Activated T-helper 1 cell treated with anti-CD3 and anti-CD28 coated beads, Interleukin-12 subunit alpha, Interleukin-12 subunit beta, Interleukin-2, Interleukin-4 antibody, amounts not matched to agents 30 ng/mL and 10 ng/mL and 1 ng/mL, durations not matched to agents 14 hours and 24 hours and 36 hours (primary cell): ENCODE measurements at regions not wholly inside any gene's neighbourhood (a gene's known extent, or its start where the extent isn't known, plus 50 kb on each side); places are given as distances from the start of the nearest gene placed in this dataset.

ENCODE experiments used
- DNase-seq: peaks from one replicate; pipeline ENCODE4 v3.0.0; 2021; ENCODE audit warnings: low spot score
- H3K27ac Mint-ChIP-seq: one replicate; pipeline ENCODE4 v1.8.0; 2021; ENCODE audit warnings: mild to moderate bottlenecking, mixed read lengths
- H3K27me3 Mint-ChIP-seq: one replicate; pipeline ENCODE4 v1.8.0; 2022; ENCODE audit warnings: mild to moderate bottlenecking, moderate library complexity, mixed read lengths; ENCODE audit not compliant: insufficient read depth
- H3K36me3 Mint-ChIP-seq: one replicate; pipeline ENCODE4 v1.8.0; 2021; ENCODE audit warnings: low read depth, mixed read lengths
- H3K4me1 Mint-ChIP-seq: one replicate; pipeline ENCODE4 v1.8.0; 2021; ENCODE audit warnings: low read depth, mixed read lengths
- H3K4me3 Mint-ChIP-seq: one replicate; pipeline ENCODE4 v1.8.0; 2021; ENCODE audit warnings: mild to moderate bottlenecking, moderate library complexity, mixed read lengths
- H3K9me3 Mint-ChIP-seq: one replicate; pipeline ENCODE4 v1.8.0; 2021; ENCODE audit warnings: mixed read lengths
- intact Hi-C: fragments of 100-400 bp; cut with micrococcal nuclease; formaldehyde crosslinking; loops from one replicate; pipeline ENCODE4 v1.15.1; 2024

DNA sequence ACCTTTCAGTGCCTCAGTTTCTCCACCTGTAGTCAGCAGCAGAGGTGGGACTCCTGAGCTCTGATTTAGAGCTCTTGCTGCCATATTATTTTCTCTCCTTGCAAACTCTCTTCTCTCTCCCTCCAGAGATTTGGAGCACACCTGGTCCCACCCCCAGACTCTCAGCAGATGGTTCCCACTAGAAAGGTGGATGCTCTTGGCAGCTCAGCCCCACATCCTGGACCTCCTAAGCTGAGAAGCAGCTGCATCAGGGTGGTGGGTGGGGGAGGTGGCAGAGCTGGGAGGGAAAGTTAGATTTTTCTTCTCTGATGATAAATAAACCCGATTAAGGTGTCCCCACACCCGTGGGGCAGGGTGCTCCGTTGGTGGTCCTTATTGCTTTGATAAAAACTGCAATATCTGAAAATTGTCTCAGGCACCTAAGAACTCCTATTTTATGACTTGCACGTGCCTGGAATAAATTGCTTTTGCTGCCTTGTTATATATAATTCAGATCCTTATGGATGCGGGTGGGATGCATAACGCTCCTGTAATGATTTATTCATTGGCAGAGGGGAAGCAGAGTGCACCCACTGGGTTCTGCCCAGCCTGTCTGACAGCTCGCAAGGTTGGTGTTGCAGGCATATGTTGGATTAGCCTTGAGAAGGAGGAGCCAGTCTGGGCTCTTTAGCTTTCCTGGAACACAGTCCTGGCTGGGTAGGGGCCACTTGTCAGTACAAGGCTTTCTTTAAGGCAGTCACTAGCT is 214.2 kb downstream of the SUDS3 start:
- no peaks in the 10 kb centered on the region for H3K36me3 Mint-ChIP-seq
- H3K9me3 Mint-ChIP-seq: no peaks in the 10 kb centered on the region
- no peaks in the 10 kb centered on the region for H3K4me1 Mint-ChIP-seq
- no peak for DNase-seq
- no peaks in the 10 kb centered on the region for H3K27me3 Mint-ChIP-seq
- H3K27ac Mint-ChIP-seq: no peak overlapping the region
- intact Hi-C loops: no loop called here
- no peak overlapping the region for H3K4me3 Mint-ChIP-seq

GRCh38 chr12:118603610-118604361 is 227.4 kb downstream of the SUDS3 start:
- Mint-ChIP-seq H3K27me3 (no peaks in the 10 kb centered on the region), H3K9me3 (no peaks in the 10 kb centered on the region), H3K27ac (no peak overlapping the region), H3K4me1 (no peaks in the 10 kb centered on the region), H3K36me3 (no peaks in the 10 kb centered on the region), H3K4me3 (no peak overlapping the region)
- intact Hi-C loops: no loop called here
- DNase-seq: no peak

- no peaks in the 10 kb centered on the region for H3K36me3 Mint-ChIP-seq
- H3K27me3 Mint-ChIP-seq: no peaks in the 10 kb centered on the region
- no peak for DNase-seq
- no peaks in the 10 kb centered on the region for H3K4me1 Mint-ChIP-seq
- H3K9me3 Mint-ChIP-seq: no peaks in the 10 kb centered on the region
- intact Hi-C loops: no loop called here
- H3K27ac Mint-ChIP-seq: no peak overlapping the region
- H3K4me3 Mint-ChIP-seq: no peak overlapping the region
Measured at GRCh38 chr12:118606690-118607089, 230.3 kb downstream of the SUDS3 start.

GRCh38 chr12:118607831-118608230 is 231.5 kb downstream of the SUDS3 start:
- H3K36me3 Mint-ChIP-seq: no peaks in the 10 kb centered on the region
- DNase-seq: no peak
- H3K4me1 Mint-ChIP-seq: no peaks in the 10 kb centered on the region
- intact Hi-C loops: no loop called here
- no peak overlapping the region for H3K4me3 Mint-ChIP-seq
- H3K27me3 Mint-ChIP-seq: no peaks in the 10 kb centered on the region
- H3K9me3 Mint-ChIP-seq: no peaks in the 10 kb centered on the region
- H3K27ac Mint-ChIP-seq: no peak overlapping the region

GRCh38 chr12:118608770-118609344 is 232.5 kb downstream of the SUDS3 start:
- Mint-ChIP-seq H3K9me3 (no peaks in the 10 kb centered on the region), H3K4me1 (no peaks in the 10 kb centered on the region), H3K27me3 (no peaks in the 10 kb centered on the region), H3K4me3 (no peak overlapping the region), H3K36me3 (no peaks in the 10 kb centered on the region), H3K27ac (no peak overlapping the region)
- no peak for DNase-seq
- intact Hi-C loops: no loop called here

DNA sequence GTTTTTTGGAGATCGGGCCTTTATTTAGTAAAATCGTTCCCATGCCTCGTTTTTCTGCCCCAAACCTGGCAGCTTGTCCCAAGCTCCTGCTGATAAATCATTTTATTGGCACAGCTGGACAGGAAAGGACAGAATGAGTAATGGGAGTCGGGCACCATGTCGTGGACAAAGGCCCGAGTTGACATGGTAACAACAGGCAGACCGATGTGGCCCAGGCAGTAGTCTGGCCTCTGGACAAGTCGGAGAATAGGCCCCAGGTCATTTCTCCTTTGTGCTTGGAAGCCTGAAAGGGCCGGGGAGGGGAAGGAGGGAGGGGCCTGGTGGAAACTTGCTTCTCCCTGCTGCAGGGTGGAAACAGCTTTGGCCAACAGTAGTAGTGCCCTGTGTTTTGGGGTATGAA is 234.9 kb downstream of the SUDS3 start:
- H3K9me3 Mint-ChIP-seq: no peaks in the 10 kb centered on the region
- no peak overlapping the region for H3K4me3 Mint-ChIP-seq
- no peak overlapping the region for H3K27ac Mint-ChIP-seq
- H3K27me3 Mint-ChIP-seq: no peaks in the 10 kb centered on the region
- no peaks in the 10 kb centered on the region for H3K4me1 Mint-ChIP-seq
- DNase-seq: no peak
- H3K36me3 Mint-ChIP-seq: no peaks in the 10 kb centered on the region
- intact Hi-C loops: no loop called here

DNA sequence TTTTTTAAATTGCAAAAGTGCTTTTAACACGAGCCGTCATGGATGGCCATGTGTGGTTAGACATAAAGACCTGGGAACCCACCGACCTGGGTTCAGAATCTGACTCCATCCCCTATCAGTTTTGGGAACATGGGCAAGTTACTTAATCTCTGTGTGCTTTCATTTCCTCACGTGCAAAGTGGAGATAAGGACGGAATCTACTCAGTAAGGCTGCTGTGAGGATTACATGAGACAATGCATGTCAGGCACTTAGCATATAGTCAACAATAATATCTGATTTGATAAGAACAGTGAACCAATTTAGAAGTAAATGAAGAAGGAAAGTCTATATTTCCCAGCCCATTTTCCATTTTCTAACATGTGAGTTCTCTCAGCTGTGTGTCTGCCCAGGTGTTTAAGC is 235.4 kb downstream of the SUDS3 start:
- Mint-ChIP-seq H3K4me1 (no peaks in the 10 kb centered on the region), H3K27me3 (no peaks in the 10 kb centered on the region), H3K27ac (no peak overlapping the region), H3K4me3 (no peak overlapping the region), H3K36me3 (no peaks in the 10 kb centered on the region), H3K9me3 (no peaks in the 10 kb centered on the region)
- intact Hi-C loops: no loop called here
- no peak for DNase-seq

DNA sequence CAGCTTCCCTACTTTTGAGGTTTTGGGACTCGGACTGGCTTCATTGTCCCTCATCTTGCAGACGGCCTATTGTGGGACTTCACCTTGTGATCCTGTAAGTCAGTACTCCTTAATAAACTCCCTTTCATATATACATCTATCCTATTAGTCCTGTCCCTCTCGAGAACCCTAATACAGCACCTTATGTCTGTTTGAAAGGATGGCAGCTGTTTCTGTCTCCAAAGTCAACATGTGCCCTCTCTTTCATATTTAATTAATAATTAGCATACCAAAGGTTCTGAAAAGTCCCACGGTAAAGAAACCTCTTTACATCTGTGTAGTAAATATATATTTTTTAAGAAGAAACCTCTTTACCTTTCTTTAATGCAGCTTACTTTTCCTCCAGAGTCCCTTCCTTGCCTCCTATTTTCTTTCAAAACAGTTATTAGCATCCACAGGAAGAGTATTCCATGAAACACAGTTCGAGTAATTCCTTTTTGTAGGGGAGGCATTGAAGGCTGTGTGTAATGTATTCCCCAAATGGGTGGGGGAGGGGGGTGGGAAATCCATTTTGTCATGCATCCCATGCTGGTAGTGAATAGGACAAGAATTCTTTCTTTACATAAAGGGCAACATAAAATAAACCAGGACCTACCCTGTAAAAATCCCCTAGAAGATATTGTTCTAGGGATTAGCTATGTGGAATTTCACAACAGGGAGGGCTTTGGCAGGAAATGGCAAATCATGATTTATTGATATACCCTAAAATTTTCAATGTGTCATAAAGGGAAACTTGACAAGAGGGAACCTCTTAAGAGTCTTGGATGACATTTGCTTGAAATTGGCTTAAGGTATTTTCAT is 241.5 kb downstream of the SUDS3 start:
- H3K4me1 Mint-ChIP-seq: no peaks in the 10 kb centered on the region
- H3K4me3 Mint-ChIP-seq: no peak overlapping the region
- no peaks in the 10 kb centered on the region for H3K27me3 Mint-ChIP-seq
- no peak for DNase-seq
- intact Hi-C loops: no loop called here
- H3K9me3 Mint-ChIP-seq: no peaks in the 10 kb centered on the region
- H3K27ac Mint-ChIP-seq: no peak overlapping the region
- H3K36me3 Mint-ChIP-seq: no peaks in the 10 kb centered on the region

GRCh38 chr12:118618695-118619094 is 242.3 kb downstream of the SUDS3 start:
- H3K27ac Mint-ChIP-seq: no peak overlapping the region
- no peaks in the 10 kb centered on the region for H3K9me3 Mint-ChIP-seq
- H3K27me3 Mint-ChIP-seq: no peaks in the 10 kb centered on the region
- no peaks in the 10 kb centered on the region for H3K4me1 Mint-ChIP-seq
- H3K4me3 Mint-ChIP-seq: no peak overlapping the region
- H3K36me3 Mint-ChIP-seq: no peaks in the 10 kb centered on the region
- intact Hi-C loops: no loop called here
- no peak for DNase-seq

- no peak overlapping the region for H3K4me3 Mint-ChIP-seq
- no peaks in the 10 kb centered on the region for H3K27me3 Mint-ChIP-seq
- H3K9me3 Mint-ChIP-seq: no peaks in the 10 kb centered on the region
- no peak overlapping the region for H3K27ac Mint-ChIP-seq
- intact Hi-C loops: no loop called here
- no peaks in the 10 kb centered on the region for H3K36me3 Mint-ChIP-seq
- DNase-seq: no peak
- H3K4me1 Mint-ChIP-seq: no peaks in the 10 kb centered on the region
Measured at GRCh38 chr12:118625050-118625675, 248.8 kb downstream of the SUDS3 start.

DNA sequence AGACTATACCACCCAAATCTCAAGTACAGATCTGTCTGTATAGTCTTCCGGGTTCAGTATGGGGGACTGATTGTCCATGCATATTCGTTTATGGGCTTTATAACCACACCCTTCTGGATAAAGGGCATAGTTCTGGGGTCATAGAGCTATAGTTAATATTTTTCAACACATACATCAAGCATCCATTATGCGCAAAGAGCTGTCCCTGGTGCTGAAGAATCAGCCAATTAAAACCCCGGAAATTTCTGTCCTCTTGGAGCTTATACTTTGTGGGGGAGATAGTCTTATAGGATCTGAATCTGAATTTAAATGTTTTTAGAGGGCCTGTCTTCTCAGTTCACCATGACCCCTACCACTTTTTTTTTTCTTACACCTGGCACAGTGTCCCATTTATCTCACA is 256.7 kb downstream of the SUDS3 start:
- Mint-ChIP-seq H3K36me3 (no peaks in the 10 kb centered on the region), H3K27me3 (no peaks in the 10 kb centered on the region), H3K27ac (no peak overlapping the region), H3K4me3 (no peak overlapping the region), H3K4me1 (no peaks in the 10 kb centered on the region), H3K9me3 (no peaks in the 10 kb centered on the region)
- no peak for DNase-seq
- intact Hi-C loops: no loop called here

DNA sequence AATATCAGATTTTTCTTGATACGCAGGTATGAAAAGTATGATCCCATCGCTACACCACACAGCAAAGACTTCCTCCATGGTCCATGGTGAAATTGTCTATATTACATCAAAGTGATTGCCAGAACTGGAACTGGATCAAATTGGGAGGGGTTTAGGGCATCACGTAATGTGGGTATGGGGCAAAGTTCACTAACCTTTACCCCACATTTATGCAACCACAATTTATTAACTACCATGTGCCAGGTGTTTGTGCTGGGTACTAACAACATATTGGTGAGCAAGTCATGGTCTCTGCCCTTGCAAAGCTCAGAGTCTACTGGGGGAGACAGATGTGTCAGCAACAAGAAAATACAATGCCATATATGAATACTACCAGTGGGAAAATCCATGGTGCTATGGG is 258.9 kb downstream of the SUDS3 start:
- Mint-ChIP-seq H3K36me3 (no peaks in the 10 kb centered on the region), H3K27me3 (no peaks in the 10 kb centered on the region), H3K4me3 (no peak overlapping the region), H3K27ac (no peak overlapping the region), H3K4me1 (no peaks in the 10 kb centered on the region), H3K9me3 (no peaks in the 10 kb centered on the region)
- DNase-seq: no peak
- intact Hi-C loops: no loop called here
